PC-3 (cell line): ENCODE measurements at regions not wholly inside any gene's neighbourhood (a gene's known extent, or its start where the extent isn't known, plus 50 kb on each side); places are given as distances from the start of the nearest gene placed in this dataset.

Experiments used
- ATAC-seq: fragments of 200-7000 bp; cut with Tn5 transposase; 2 replicates; pipeline ENCODE4 v1.9.1; 2020; ENCODE audit warnings: mild to moderate bottlenecking, moderate library complexity
- BruUV-seq: library from RNA; stranded (reverse); fragments of 400-500 nt; replicated peaks from 2 replicates; lab custom pipeline; 2021; lab: Mats Ljungman, UMichigan
- CTCF ChIA-PET: fragments of 300-600 bp; sonication (Branson Sonifier 250); formaldehyde crosslinking; loops from one replicate; lab custom pipeline; 2022; ENCODE audit warnings: antibody characterized with exemption; lab: Charles Lee
- POLR2A ChIA-PET: fragments of 300-600 bp; sonication (Branson Sonifier 250); formaldehyde crosslinking; loops from one replicate; lab custom pipeline; 2022; ENCODE audit warnings: antibody characterized with exemption; ENCODE audit not compliant: unreplicated experiment; lab: Charles Lee
- DNase-seq: peaks from one replicate; pipeline ENCODE4 v3.0.0-alpha.2; 2015
- H2AFZ ChIP-seq: fragments of 300-600 bp; sonication (generic); 2 replicates; pipeline ENCODE4 v1.6.0; 2016; ENCODE audit warnings: antibody characterized with exemption, low read length
- H3F3A ChIP-seq: fragments of 300-600 bp; sonication (generic); one replicate; pipeline ENCODE4 v1.6.0; 2017; ENCODE audit warnings: antibody characterized with exemption, low read length, control low read depth, mild to moderate bottlenecking; ENCODE audit not compliant: unreplicated experiment
- H3K27ac ChIP-seq: fragments of 300-600 bp; sonication (generic); 2 replicates; pipeline ENCODE4 v1.5.1; 2016; ENCODE audit warnings: mild to moderate bottlenecking, low read length
- H3K27me3 ChIP-seq: fragments of 300-600 bp; sonication (generic); 2 replicates; pipeline ENCODE4 v1.6.1; 2016; ENCODE audit warnings: low read length, mixed read lengths
- H3K36me3 ChIP-seq: fragments of 300-600 bp; sonication (generic); 2 replicates; pipeline ENCODE4 v1.6.1; 2016; ENCODE audit warnings: low read depth, mixed run types, low read length, mixed read lengths
- H3K4me1 ChIP-seq: fragments of 300-600 bp; sonication (generic); 2 replicates; pipeline ENCODE4 v1.5.1; 2016; ENCODE audit warnings: low read length; ENCODE audit not compliant: insufficient read depth
- H3K4me2 ChIP-seq: fragments of 300-600 bp; sonication (generic); 2 replicates; pipeline ENCODE4 v1.6.0; 2016; ENCODE audit warnings: low read length
- H3K4me3 ChIP-seq: fragments of 300-600 bp; sonication (generic); 2 replicates; pipeline ENCODE4 v1.5.1; 2016; ENCODE audit warnings: mild to moderate bottlenecking, low read length, mixed read lengths
- H3K79me2 ChIP-seq: fragments of 300-600 bp; sonication (generic); 2 replicates; pipeline ENCODE4 v1.6.1; 2017; ENCODE audit warnings: low read length, mixed read lengths
- H3K9ac ChIP-seq: fragments of 300-600 bp; sonication (generic); 2 replicates; pipeline ENCODE4 v1.6.0; 2016; ENCODE audit warnings: mild to moderate bottlenecking, low read length
- H3K9me2 ChIP-seq: fragments of 300-600 bp; sonication (generic); replicated peaks from 2 replicates; pipeline ENCODE4 v1.6.1; 2016; ENCODE audit warnings: mixed run types, low read length, mixed read lengths
- H3K9me3 ChIP-seq: fragments of 300-600 bp; sonication (generic); 2 replicates; pipeline ENCODE4 v1.6.1; 2016; ENCODE audit warnings: low read length, mixed read lengths
- H4K20me1 ChIP-seq: fragments of 300-600 bp; sonication (generic); 2 replicates; pipeline ENCODE4 v1.6.1; 2016; ENCODE audit warnings: low read length, mixed read lengths
- CTCF ChIP-seq: fragments of 300-600 bp; sonication (generic); conservative IDR thresholded peaks from 2 replicates; pipeline ENCODE4 v1.5.1; 2017; ENCODE audit warnings: antibody characterized with exemption, low read depth, mild to moderate bottlenecking, low read length
- EZH2 ChIP-seq: fragments of 300-600 bp; sonication (generic); IDR thresholded peaks from one replicate; pipeline ENCODE4 v1.6.1; 2017; ENCODE audit warnings: antibody characterized with exemption, mild to moderate bottlenecking, low read length; ENCODE audit not compliant: unreplicated experiment
- EZH2phosphoT487 ChIP-seq: fragments of 300-600 bp; sonication (generic); IDR thresholded peaks from 2 replicates; pipeline ENCODE4 v1.6.1; 2018; ENCODE audit warnings: mild to moderate bottlenecking, antibody characterized with exemption, low read length, borderline replicate concordance
- intact Hi-C: fragments of 100-400 bp; cut with micrococcal nuclease; formaldehyde crosslinking; loops from 2 replicates; pipeline ENCODE4 v1.9.0; 2023

DNA sequence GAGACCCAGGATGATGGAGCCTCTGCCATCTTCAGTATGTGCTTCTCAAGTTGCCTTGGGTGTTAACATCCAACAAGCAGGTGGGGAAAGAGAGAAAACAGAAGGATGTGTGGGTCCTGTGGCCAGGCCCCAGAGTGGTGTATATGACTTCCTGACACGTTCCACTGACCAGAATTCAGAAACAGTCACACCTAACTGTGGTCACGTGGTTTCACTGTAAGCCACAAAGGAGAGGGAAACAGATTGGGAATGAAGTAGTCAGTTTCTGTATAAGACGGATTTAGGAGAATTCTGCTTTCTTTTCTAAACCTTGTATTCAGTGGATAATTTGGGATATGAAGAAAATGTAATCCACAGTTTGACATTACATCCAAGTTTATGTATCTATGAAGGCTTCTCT, 454.1 kb upstream of the IL12A start:
- TF ChIP-seq CTCF (no peak), EZH2 (no peak), EZH2phosphoT487 (no peak)
- Histone ChIP-seq H4K20me1 (no peaks in the 10 kb centered on the region), H3K79me2 (no peaks in the 10 kb centered on the region), H3F3A (no peaks in the 10 kb centered on the region), H3K9me2 (no peaks in the 10 kb centered on the region), H3K9ac (no peak overlapping the region), H3K4me2 (no peak overlapping the region), H2AFZ (no peak overlapping the region), H3K36me3 (no peaks in the 10 kb centered on the region), H3K27ac (no peak overlapping the region), H3K9me3 (no peaks in the 10 kb centered on the region), H3K4me1 (no peaks in the 10 kb centered on the region; the same call in 1 of the 2 replicates), H3K27me3 (no peaks in the 10 kb centered on the region), H3K4me3 (no peak overlapping the region)
- DNase-seq (no peak), ATAC-seq (no peak)
- CTCF ChIA-PET = no interaction called here
- POLR2A ChIA-PET = no interaction called here
- BruUV-seq = no TSS peak
- intact Hi-C loops = no loop called here

DNA sequence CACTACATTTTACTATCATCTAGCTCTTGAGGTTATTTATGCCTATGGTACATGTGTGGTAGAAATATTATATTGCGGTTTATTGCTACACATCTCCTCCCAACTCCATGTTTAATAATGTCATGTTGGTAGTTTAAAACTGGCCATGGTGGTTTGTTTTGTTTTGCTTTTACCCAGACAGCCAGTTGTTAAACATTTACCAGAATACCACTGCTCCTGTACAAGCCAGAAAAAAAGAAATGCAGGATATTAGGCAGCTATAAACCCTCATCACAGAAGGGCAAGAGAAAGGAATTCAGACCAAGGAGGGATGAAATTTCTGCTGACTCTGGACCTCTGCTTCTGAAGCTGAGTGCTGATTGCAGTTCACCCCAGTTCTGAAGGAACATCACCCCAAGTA, 451.8 kb upstream of the IL12A start:
- intact Hi-C loops = no loop called here
- ChIA-PET POLR2A (no interaction called here), CTCF (no interaction called here)
- H3K27ac ChIP-seq = no peak overlapping the region
- H3K4me2 ChIP-seq = no peak overlapping the region
- no peaks in the 10 kb centered on the region for H3K79me2 ChIP-seq
- H3K36me3 ChIP-seq = no peaks in the 10 kb centered on the region
- H4K20me1 ChIP-seq = no peaks in the 10 kb centered on the region
- no peak overlapping the region for H3K4me3 ChIP-seq
- DNase-seq (no peak), ATAC-seq (no peak)
- no peaks in the 10 kb centered on the region; the same call in 1 of the 2 replicates for H3K4me1 ChIP-seq
- no peaks in the 10 kb centered on the region for H3K9me3 ChIP-seq
- H2AFZ ChIP-seq = no peak overlapping the region
- H3K27me3 ChIP-seq = no peaks in the 10 kb centered on the region
- no peaks in the 10 kb centered on the region for H3K9me2 ChIP-seq
- no peaks in the 10 kb centered on the region for H3F3A ChIP-seq
- BruUV-seq = no TSS peak
- TF ChIP-seq EZH2phosphoT487 (no peak), EZH2 (no peak), CTCF (no peak)
- no peak overlapping the region for H3K9ac ChIP-seq

GRCh38 chr3:159538507-159538906, 450.1 kb upstream of the IL12A start:
- no peaks in the 10 kb centered on the region for H3K27me3 ChIP-seq
- ATAC-seq = peak; percentile 95
- ChIA-PET POLR2A (no interaction called here), CTCF (no interaction called here)
- H3K4me1 ChIP-seq = no peaks in the 10 kb centered on the region; the same call in 1 of the 2 replicates
- H3K9me2 ChIP-seq = no peaks in the 10 kb centered on the region
- no peak overlapping the region for H3K4me2 ChIP-seq
- no peak overlapping the region for H2AFZ ChIP-seq
- no peak overlapping the region for H3K27ac ChIP-seq
- TF ChIP-seq EZH2 = no peak
- no peak for TF ChIP-seq EZH2phosphoT487
- TF ChIP-seq CTCF = no peak
- H4K20me1 ChIP-seq = no peaks in the 10 kb centered on the region
- H3K4me3 ChIP-seq = no peak overlapping the region
- no TSS peak for BruUV-seq
- no peaks in the 10 kb centered on the region for H3F3A ChIP-seq
- intact Hi-C loops = no loop called here
- H3K9me3 ChIP-seq = no peaks in the 10 kb centered on the region
- H3K79me2 ChIP-seq = no peaks in the 10 kb centered on the region
- DNase-seq = peak; percentile 32
- no peak overlapping the region for H3K9ac ChIP-seq
- H3K36me3 ChIP-seq = no peaks in the 10 kb centered on the region
